Effector memory CD8-positive, alpha-beta T cell (primary cell): ENCODE measurements at regions not wholly inside any gene's neighbourhood (a gene's known extent, or its start where the extent isn't known, plus 50 kb on each side); places are given as distances from the start of the nearest gene placed in this dataset.

Experiments
- ATAC-seq: fragments of 150-1000 bp; cut with Tn5 transposase; replicated peaks from 2 replicates; pipeline ENCODE4 v1.10.0; 2021; ENCODE audit warnings: mild to moderate bottlenecking, moderate library complexity
- DNase-seq, 3 experiments: peaks; one replicate each; pipeline ENCODE4 v3.0.0; 2021
- H3K27ac Mint-ChIP-seq, 2 donors: one replicate each; pipeline ENCODE4 v1.8.0; 2022; ENCODE audit warnings: mild to moderate bottlenecking in 2 of 2, mixed read lengths in 2 of 2, moderate library complexity in 2 of 2
- H3K27me3 Mint-ChIP-seq, 2 donors: one replicate each; pipeline ENCODE4 v1.8.0; 2022; ENCODE audit warnings: mixed read lengths in 2 of 2
- H3K36me3 Mint-ChIP-seq: one replicate; pipeline ENCODE4 v1.8.0; 2022; ENCODE audit warnings: mild to moderate bottlenecking, moderate library complexity, mixed read lengths; ENCODE audit not compliant: insufficient read depth
- H3K4me1 Mint-ChIP-seq, 2 donors: one replicate each; pipeline ENCODE4 v1.8.0; 2022; ENCODE audit warnings: low read depth in 2 of 2, mixed read lengths in 2 of 2
- H3K4me3 Mint-ChIP-seq, 2 donors: one replicate each; pipeline ENCODE4 v1.8.0; 2022; ENCODE audit warnings: mild to moderate bottlenecking in 2 of 2, mixed read lengths in 2 of 2, moderate library complexity in 2 of 2
- H3K9me3 Mint-ChIP-seq, 2 donors: one replicate each; pipeline ENCODE4 v1.8.0; 2022; ENCODE audit warnings: mixed read lengths in 2 of 2

- Mint-ChIP-seq H3K4me1 (no peaks in the 10 kb centered on the region), H3K27me3 (no peaks in the 10 kb centered on the region), H3K27ac (no peak overlapping the region), H3K4me3 (no peak overlapping the region), H3K36me3 (no peaks in the 10 kb centered on the region), H3K9me3 (peaks cover 2 to 19% of the 10 kb centered on the region in 2 donors)
- ATAC-seq: no peak
- no peak for DNase-seq
Measured at GRCh38 chr6:22621701-22622100, 52.3 kb downstream of the HDGFL1 start.

DNA sequence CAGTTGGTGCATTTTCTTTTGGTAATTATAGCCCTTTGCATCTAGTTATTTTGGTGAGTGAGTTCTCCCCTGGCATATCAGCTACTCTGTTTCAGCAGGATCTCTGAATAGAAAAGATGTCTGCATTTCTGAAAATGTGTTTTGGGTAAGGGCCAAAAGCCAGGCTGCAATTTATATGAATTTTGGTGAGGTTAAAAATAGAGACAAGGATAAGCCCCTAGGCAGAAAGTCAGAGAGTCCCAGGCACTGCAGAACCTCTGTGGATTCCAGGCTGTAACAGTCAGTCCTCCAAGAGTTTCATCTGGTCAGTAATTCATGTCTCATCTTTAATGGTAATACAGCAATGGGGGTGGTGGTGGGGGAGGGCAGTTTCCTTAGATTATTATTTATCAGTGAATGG, 53.0 kb downstream of the HDGFL1 start:
- peaks cover 4 to 24% of the 10 kb centered on the region in 2 donors for H3K9me3 Mint-ChIP-seq

GRCh38 chr6:22622813-22623212, 53.4 kb downstream of the HDGFL1 start:
- H3K9me3 Mint-ChIP-seq: peaks cover 4 to 24% of the 10 kb centered on the region in 2 donors
- no peaks in the 10 kb centered on the region for H3K27me3 Mint-ChIP-seq
- H3K36me3 Mint-ChIP-seq: no peaks in the 10 kb centered on the region
- H3K4me3 Mint-ChIP-seq: no peak overlapping the region
- DNase-seq (no peak), ATAC-seq (no peak)
- no peak overlapping the region for H3K27ac Mint-ChIP-seq
- H3K4me1 Mint-ChIP-seq: no peaks in the 10 kb centered on the region

More for the DNA sequence above, 53.0 kb downstream of the HDGFL1 start:
- no peak for DNase-seq
- Mint-ChIP-seq H3K27ac (no peak overlapping the region), H3K4me1 (no peaks in the 10 kb centered on the region), H3K4me3 (no peak overlapping the region), H3K36me3 (no peaks in the 10 kb centered on the region), H3K27me3 (no peaks in the 10 kb centered on the region)
- no peak for ATAC-seq

GRCh38 chr6:22627644-22628043, 58.3 kb downstream of the HDGFL1 start:
- DNase-seq: no peak
- Mint-ChIP-seq H3K27ac (no peak overlapping the region), H3K4me3 (no peak overlapping the region), H3K9me3 (peaks cover 6 to 16% of the 10 kb centered on the region in 2 donors), H3K36me3 (no peaks in the 10 kb centered on the region), H3K27me3 (no peaks in the 10 kb centered on the region), H3K4me1 (no peaks in the 10 kb centered on the region)
- ATAC-seq: no peak

DNA sequence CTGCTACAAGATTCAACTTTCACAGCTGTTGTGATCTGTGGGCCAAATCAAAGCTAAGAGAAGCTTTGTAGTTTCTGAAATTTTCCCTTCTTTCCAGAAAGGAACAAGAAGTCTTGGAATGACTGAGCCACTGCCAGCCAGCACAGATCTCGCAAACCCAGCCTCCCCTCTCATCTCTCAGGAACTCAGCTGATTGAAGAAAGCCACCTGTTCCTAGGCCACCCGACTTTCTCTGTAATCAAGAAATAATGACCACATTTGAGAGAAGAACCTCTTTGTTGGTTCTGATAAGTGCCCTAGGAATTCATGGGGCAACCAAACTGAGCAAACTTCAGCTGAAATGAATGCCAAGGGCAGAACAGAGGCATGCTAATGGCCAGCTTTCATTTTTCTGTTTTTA, 61.7 kb downstream of the HDGFL1 start:
- no peak overlapping the region for H3K27ac Mint-ChIP-seq
- H3K4me1 Mint-ChIP-seq: no peaks in the 10 kb centered on the region
- no peak for ATAC-seq
- H3K4me3 Mint-ChIP-seq: no peak overlapping the region
- peaks cover 6 to 26% of the 10 kb centered on the region in 2 donors for H3K9me3 Mint-ChIP-seq
- H3K27me3 Mint-ChIP-seq: no peaks in the 10 kb centered on the region
- no peak for DNase-seq
- H3K36me3 Mint-ChIP-seq: no peaks in the 10 kb centered on the region

GRCh38 chr6:22632581-22633145, 63.3 kb downstream of the HDGFL1 start:
- Mint-ChIP-seq H3K9me3 (peaks cover 3 to 17% of the 10 kb centered on the region in 2 donors), H3K4me3 (no peak overlapping the region), H3K4me1 (no peaks in the 10 kb centered on the region), H3K27me3 (no peaks in the 10 kb centered on the region), H3K36me3 (no peaks in the 10 kb centered on the region), H3K27ac (no peak overlapping the region)
- DNase-seq: no peak
- no peak for ATAC-seq

DNA sequence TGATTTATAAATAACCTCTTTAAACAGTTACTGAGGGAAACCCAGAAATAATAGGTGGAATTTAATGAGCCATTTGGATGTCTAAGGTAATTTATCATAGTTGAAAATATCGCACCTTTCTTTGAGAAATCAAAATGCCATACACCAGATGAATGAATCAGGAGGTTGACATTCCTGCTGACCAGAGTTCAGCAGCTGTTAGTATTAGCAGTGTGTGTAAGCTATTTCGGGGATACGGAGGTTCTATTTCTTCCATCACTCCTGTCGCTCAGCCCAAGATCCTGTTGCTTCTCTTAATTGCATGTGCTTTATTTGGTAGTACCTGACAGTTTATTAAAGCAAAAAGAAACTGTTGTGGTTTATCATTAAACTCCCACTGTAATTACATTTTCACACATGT, 67.1 kb downstream of the HDGFL1 start:
- Mint-ChIP-seq H3K27ac (no peak overlapping the region), H3K36me3 (no peaks in the 10 kb centered on the region), H3K4me3 (no peak overlapping the region), H3K9me3 (peaks cover 0 to 10% of the 10 kb centered on the region in 2 donors), H3K27me3 (no peaks in the 10 kb centered on the region), H3K4me1 (no peaks in the 10 kb centered on the region)
- no peak for ATAC-seq
- no peak for DNase-seq

DNA sequence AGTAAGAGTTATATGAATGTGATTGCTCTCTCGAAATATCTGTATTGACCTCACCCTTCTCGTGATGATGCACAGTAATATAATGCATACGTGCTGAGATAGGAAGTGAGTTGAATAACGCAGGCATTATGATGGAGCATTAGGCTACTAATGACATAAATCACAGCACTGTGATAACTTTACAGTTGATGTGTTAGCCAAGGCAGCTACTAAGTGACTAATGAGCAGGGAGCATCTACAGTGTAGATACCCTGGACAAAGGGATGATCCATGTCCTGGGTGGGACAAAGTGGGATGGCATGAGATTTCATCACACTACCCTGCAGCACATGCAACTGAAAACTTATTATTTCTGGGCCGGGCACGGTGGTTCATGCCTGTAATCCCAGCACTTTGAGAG, 68.4 kb downstream of the HDGFL1 start:
- no peak for DNase-seq
- Mint-ChIP-seq H3K27me3 (no peaks in the 10 kb centered on the region), H3K36me3 (no peaks in the 10 kb centered on the region), H3K4me1 (no peaks in the 10 kb centered on the region), H3K4me3 (no peak overlapping the region), H3K27ac (no peak overlapping the region), H3K9me3 (peaks cover 0 to 10% of the 10 kb centered on the region in 2 donors)
- ATAC-seq: no peak

DNA sequence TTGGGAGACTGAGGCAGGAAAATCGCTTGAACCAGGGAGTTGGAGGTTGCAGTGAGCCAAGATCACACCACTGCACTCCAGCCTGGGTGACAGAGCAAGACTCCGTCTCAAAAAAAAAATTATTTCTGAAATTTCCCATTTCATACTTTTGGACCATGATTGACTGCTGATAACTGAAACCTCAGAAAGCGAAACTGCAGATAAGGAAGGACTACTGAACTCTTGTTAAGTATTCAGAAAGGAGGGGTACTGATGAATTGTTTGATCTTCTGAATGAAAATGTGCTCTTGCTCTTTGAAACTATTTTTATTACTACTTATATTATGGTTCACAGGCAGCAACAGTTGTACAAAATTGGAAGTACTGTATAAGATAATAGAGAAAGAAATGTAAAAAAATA, 69.0 kb downstream of the HDGFL1 start:
- Mint-ChIP-seq H3K4me3 (no peak overlapping the region), H3K36me3 (no peaks in the 10 kb centered on the region), H3K27ac (no peak overlapping the region), H3K9me3 (peaks cover 0 to 10% of the 10 kb centered on the region in 2 donors), H3K27me3 (no peaks in the 10 kb centered on the region), H3K4me1 (no peaks in the 10 kb centered on the region)
- DNase-seq (no peak), ATAC-seq (no peak)

DNA sequence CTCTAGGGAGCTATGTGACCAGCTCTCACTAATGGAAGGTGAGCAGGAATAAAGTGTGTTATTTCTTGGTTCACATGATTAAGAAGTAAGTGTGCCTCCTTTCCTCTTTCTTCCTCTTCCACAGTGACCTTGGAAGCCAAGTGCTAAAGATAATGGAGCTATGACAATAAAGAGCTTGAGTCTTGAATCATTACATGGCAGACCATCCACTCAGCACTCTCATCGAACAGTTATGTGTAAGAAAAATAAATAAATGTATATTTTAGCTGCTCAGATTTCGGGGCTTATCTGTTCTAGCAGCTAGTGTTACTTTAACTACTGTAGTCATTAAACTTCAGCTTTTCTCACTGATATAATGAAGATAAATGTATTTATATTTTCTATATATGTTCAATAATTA, 72.9 kb downstream of the HDGFL1 start:
- Mint-ChIP-seq H3K27ac (no peak overlapping the region), H3K4me3 (no peak overlapping the region), H3K4me1 (no peaks in the 10 kb centered on the region), H3K36me3 (no peaks in the 10 kb centered on the region), H3K9me3 (peaks cover 4 to 9% of the 10 kb centered on the region in 2 donors), H3K27me3 (no peaks in the 10 kb centered on the region)
- ATAC-seq (no peak), DNase-seq (no peak)

DNA sequence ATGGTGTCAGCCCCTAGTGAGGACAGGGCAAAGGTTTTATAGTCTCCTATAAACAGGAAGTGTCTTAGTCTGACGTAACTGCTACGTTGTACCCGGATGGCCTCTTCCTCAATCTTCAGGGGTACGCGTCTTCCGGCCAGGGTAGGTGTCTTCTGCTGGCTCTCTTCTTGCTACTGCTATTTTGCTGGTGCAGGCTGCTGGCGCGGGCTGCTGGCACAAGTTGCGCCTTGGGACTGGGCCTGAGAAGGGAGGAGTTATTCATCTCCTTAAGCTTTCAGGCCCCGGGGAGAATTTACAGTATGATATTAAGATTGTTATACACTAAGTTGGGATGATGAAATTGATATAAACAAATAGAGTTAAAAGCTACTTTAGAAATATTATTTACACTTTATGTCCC, 74.4 kb downstream of the HDGFL1 start:
- Mint-ChIP-seq H3K4me3 (no peak overlapping the region), H3K4me1 (no peaks in the 10 kb centered on the region), H3K9me3 (peaks cover 6 to 9% of the 10 kb centered on the region in 2 donors), H3K36me3 (no peaks in the 10 kb centered on the region), H3K27ac (no peak overlapping the region), H3K27me3 (no peaks in the 10 kb centered on the region)
- no peak for ATAC-seq
- no peak for DNase-seq

DNA sequence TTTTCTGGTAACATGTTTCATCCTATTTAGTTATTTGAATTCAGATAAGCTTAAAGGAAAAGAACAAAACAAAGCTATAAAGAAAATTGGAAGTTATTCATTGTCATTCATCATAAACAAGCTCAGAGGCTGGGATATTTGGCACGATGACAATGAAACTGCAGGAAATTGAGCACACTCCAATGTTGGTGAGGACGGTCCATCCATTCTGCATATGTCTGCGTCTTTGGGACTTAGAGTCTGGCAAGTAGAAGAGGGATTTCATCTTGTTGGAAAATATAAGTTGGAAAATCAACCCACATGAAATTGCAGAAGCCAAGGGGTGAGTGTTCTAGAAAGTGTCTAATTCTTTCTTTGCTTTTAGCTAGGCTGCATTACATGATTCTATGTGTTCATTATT, 78.4 kb downstream of the HDGFL1 start:
- H3K27ac Mint-ChIP-seq: no peak overlapping the region
- peaks cover 6 to 9% of the 10 kb centered on the region in 2 donors for H3K9me3 Mint-ChIP-seq
- H3K27me3 Mint-ChIP-seq: no peaks in the 10 kb centered on the region
- DNase-seq: no peak
- no peaks in the 10 kb centered on the region for H3K4me1 Mint-ChIP-seq
- no peak overlapping the region for H3K4me3 Mint-ChIP-seq
- no peak for ATAC-seq
- no peaks in the 10 kb centered on the region for H3K36me3 Mint-ChIP-seq

DNA sequence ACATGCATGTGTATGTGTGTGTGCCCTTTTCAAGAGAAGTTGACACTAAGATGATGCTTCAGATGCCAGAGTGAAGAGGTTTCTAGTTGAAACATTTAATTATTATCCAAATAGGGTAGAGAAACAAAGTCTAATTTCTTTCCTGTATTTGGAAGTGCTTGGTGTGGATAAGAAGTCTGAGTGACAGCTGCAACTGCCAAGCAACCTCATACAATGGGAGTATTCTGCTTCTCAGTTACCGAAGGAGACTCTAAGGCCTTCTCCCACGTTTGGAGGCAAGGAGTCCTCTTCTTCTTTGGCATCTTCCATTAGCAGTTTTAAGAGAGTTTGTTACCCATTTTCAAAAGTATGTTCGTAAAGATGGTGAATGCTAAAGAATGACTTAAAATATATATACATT, 82.4 kb downstream of the HDGFL1 start:
- Mint-ChIP-seq H3K4me1 (no peaks in the 10 kb centered on the region), H3K9me3 (peaks cover 0 to 3% of the 10 kb centered on the region in 2 donors)

GRCh38 chr6:22653980-22654610, 84.7 kb downstream of the HDGFL1 start:
- no peaks in the 10 kb centered on the region for H3K36me3 Mint-ChIP-seq
- H3K4me3 Mint-ChIP-seq: no peak overlapping the region
- no peaks in the 10 kb centered on the region for H3K27me3 Mint-ChIP-seq

More for the DNA sequence above, 82.4 kb downstream of the HDGFL1 start:
- ATAC-seq (no peak), DNase-seq (no peak)
- Mint-ChIP-seq H3K36me3 (no peaks in the 10 kb centered on the region), H3K27ac (no peak overlapping the region), H3K27me3 (no peaks in the 10 kb centered on the region), H3K4me3 (no peak overlapping the region)

More at GRCh38 chr6:22653980-22654610, 84.7 kb downstream of the HDGFL1 start:
- Mint-ChIP-seq H3K27ac (no peak overlapping the region), H3K9me3 (no peaks in the 10 kb centered on the region), H3K4me1 (no peaks in the 10 kb centered on the region)
- DNase-seq (no peak), ATAC-seq (no peak)
